Kidney (tissue), 13 donors: ENCODE measurements at regions not wholly inside any gene's neighbourhood (a gene's known extent, or its start where the extent isn't known, plus 50 kb on each side); places are given as distances from the start of the nearest gene placed in this dataset.
A peak's percentile ranks its signal among the peaks of the same experiment; 100 is the strongest.

ENCODE experiments used
- DNase-seq, 5 donors: peaks; one replicate each; pipeline ENCODE4 v3.0.0-alpha.2; 2013 to 2020
- FAIRE-seq: peaks from 2 replicates; lab custom pipeline; 2012; peaks lifted over from hg19 to GRCh38; lab: Jason Lieb, UNC
- H3K27ac ChIP-seq, 2 donors: one replicate each; pipeline ENCODE4 v1.7.0; 2013; ENCODE audit warnings: low read depth in 2 of 2, low read length in 2 of 2, inconsistent platforms in 1 of 2
- H3K27me3 ChIP-seq: one replicate; pipeline ENCODE4 v1.7.1; 2013; ENCODE audit warnings: low read length, inconsistent platforms; ENCODE audit not compliant: control insufficient read depth, insufficient read depth
- H3K36me3 ChIP-seq, 3 donors: one replicate each; pipeline versions ENCODE4 v1.7.0 to v1.7.1; 2013; ENCODE audit warnings: low read length in 3 of 3, control low read depth in 1 of 3, inconsistent platforms in 1 of 3; ENCODE audit not compliant: insufficient read depth in 3 of 3, control insufficient read depth in 2 of 3
- H3K4me1 ChIP-seq, 3 donors: one replicate each; pipeline versions ENCODE4 v1.7.0 to v1.7.1; 2013; ENCODE audit warnings: low read length in 3 of 3, inconsistent platforms in 1 of 3, low read depth in 1 of 3; ENCODE audit not compliant: control insufficient read depth in 2 of 3, insufficient read depth in 2 of 3
- H3K4me3 ChIP-seq, 3 donors: one replicate each; pipeline versions ENCODE4 v1.7.0 to v1.8.1; 2013; ENCODE audit warnings: low read length in 3 of 3, control low read depth in 1 of 3, inconsistent platforms in 1 of 3
- H3K9ac ChIP-seq, 3 donors: one replicate each; pipeline versions ENCODE4 v1.7.0 to v1.7.1; 2013; ENCODE audit warnings: low read length in 3 of 3, control low read depth in 1 of 3, inconsistent platforms in 1 of 3
- H3K9me3 ChIP-seq, 3 donors: one replicate each; pipeline versions ENCODE4 v1.7.0 to v1.7.1; 2013; ENCODE audit warnings: low read length in 3 of 3, control low read depth in 1 of 3, inconsistent platforms in 1 of 3; ENCODE audit not compliant: control insufficient read depth in 2 of 3, insufficient read depth in 1 of 3
- CTCF ChIP-seq: IDR thresholded peaks from 3 replicates; pipeline ENCODE4 v1.5.1; 2012; ENCODE audit warnings: mild to moderate bottlenecking, moderate library complexity, borderline replicate concordance; ENCODE audit not compliant: insufficient read depth; ENCODE audit errors: extremely low read depth
- intact Hi-C: fragments of 100-400 bp; cut with DNase I; formaldehyde crosslinking; loops from one replicate; pipeline ENCODE4 v1.11.1; 2022
- donor health status: control.
- donor health status: control.
- donor health status: control.
- donor health status: control.
- donor health status: control.
- donor health status: DM: yes; HTN: yes; CAD: no.
- donor health status: Normal renal cell carcinoma (clear cell type).

- Histone ChIP-seq H3K36me3 (no peaks in the 10 kb centered on the region), H3K9me3 (peaks cover 0 to 15% (median 4%) of the 10 kb centered on the region in 3 donors), H3K27ac (no peak overlapping the region), H3K27me3 (no peaks in the 10 kb centered on the region), H3K9ac (no peak overlapping the region), H3K4me3 (no peak overlapping the region), H3K4me1 (no peaks in the 10 kb centered on the region)
- TF ChIP-seq CTCF, result no peak
- intact Hi-C loops, result no loop called here
- FAIRE-seq (no peak), DNase-seq (no peak)
These were observed 219.0 kb upstream of the GATB start for GRCh38 chr4:151979819-151980218.

GRCh38 chr4:151968643-151969042, 207.8 kb upstream of the GATB start:
- no peaks in the 10 kb centered on the region for H3K27me3 ChIP-seq
- H3K9ac ChIP-seq, result no peak overlapping the region
- TF ChIP-seq CTCF, result no peak
- DNase-seq, result peak in 1 of 5 donors; percentile 6
- H3K4me3 ChIP-seq, result no peak overlapping the region
- no peak overlapping the region for H3K27ac ChIP-seq
- no peak for FAIRE-seq
- H3K4me1 ChIP-seq, result no peaks in the 10 kb centered on the region
- intact Hi-C loops, result no loop called here
- no peaks in the 10 kb centered on the region for H3K9me3 ChIP-seq
- no peaks in the 10 kb centered on the region for H3K36me3 ChIP-seq

- FAIRE-seq, result no peak
- Histone ChIP-seq H3K4me3 (no peak overlapping the region), H3K4me1 (no peaks in the 10 kb centered on the region), H3K27me3 (no peaks in the 10 kb centered on the region), H3K27ac (no peak overlapping the region), H3K9me3 (no peaks in the 10 kb centered on the region), H3K36me3 (no peaks in the 10 kb centered on the region), H3K9ac (no peak overlapping the region)
- no peak for TF ChIP-seq CTCF
- no peak for DNase-seq
- intact Hi-C loops, result no loop called here
These were observed 206.3 kb upstream of the GATB start for GRCh38 chr4:151967074-151967473.

GRCh38 chr4:151962138-151962823, 201.5 kb upstream of the GATB start:
- Histone ChIP-seq H3K36me3 (no peaks in the 10 kb centered on the region), H3K27me3 (no peaks in the 10 kb centered on the region), H3K9me3 (no peaks in the 10 kb centered on the region), H3K4me1 (no peaks in the 10 kb centered on the region), H3K9ac (no peak overlapping the region), H3K4me3 (no peak overlapping the region), H3K27ac (no peak overlapping the region)
- DNase-seq, result no peak
- TF ChIP-seq CTCF, result no peak
- FAIRE-seq, result no peak
- intact Hi-C loops, result no loop called here
